ENCODE measurements at regions not wholly inside any gene's neighbourhood (a gene's known extent, or its start where the extent isn't known, plus 50 kb on each side); places are given as distances from the start of the nearest gene placed in this dataset.
"Not testable (repeated sequence)": the region's sequence is repeated elsewhere in the genome, so short reads cannot be mapped to it uniquely, and the experiment has no call there.

DNA sequence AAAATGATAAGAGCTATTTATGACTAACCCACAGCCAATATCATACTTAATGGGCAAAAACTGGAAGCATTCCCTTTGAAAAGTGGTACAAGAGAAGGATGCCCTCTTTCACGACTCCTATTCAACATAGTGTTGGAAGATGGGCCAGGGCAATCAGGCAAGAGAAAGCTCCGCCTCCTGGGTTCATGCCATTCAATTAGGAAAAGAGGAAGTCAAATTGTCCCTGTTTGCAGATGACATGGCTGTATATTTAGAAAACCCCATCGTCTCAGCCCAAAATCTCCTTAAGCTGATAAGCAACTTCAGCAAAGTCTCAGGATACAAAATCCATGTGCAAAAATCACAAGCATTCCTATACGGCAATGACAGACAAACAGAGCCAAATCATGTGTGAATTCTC is 86.4 kb upstream of the TERB2 start:
- H3K36me3 ChIP-seq (ENCODE audit: insufficient read depth, low read length); H3K27ac ChIP-seq (ENCODE audit: low read depth, low read length); H2AFZ ChIP-seq (ENCODE audit: low read length, unreplicated experiment); H3K4me1 ChIP-seq (ENCODE audit: control insufficient read depth, insufficient read depth, low read length, unreplicated experiment); H3K79me2 ChIP-seq (ENCODE audit: control insufficient read depth, insufficient read depth, low read length, unreplicated experiment); H3K4me3 ChIP-seq (ENCODE audit: low read depth, low read length): not testable (repeated sequence)
- H3K27me3 ChIP-seq (ENCODE audit: insufficient read depth, low read length): peaks cover 18% of the 10 kb centered on the region

DNA sequence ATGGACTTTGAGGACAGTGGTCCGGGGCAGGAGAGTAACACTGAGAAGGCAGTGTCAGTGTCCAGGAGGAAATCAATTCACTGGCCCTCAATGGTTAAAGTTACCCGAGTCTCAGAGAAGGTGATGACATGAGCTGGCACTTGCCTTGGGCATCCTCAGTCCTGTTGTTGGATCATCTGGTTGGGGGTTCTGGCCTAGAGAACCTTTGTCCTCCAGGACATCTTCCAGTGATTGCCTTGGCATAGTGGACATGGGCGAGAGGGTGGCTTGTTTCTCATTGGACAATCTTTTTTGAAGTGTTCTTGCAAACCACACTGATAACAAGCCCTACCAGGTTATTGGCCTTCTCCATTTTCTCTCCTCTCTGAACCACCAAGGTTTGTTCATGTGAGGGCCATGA is 83.4 kb upstream of the TERB2 start:
- Histone ChIP-seq H3K4me3 (ENCODE audit: low read depth, low read length) (no peak overlapping the region), H2AFZ (ENCODE audit: low read length, unreplicated experiment) (no peak overlapping the region), H3K4me1 (ENCODE audit: control insufficient read depth, insufficient read depth, low read length, unreplicated experiment) (no peaks in the 10 kb centered on the region), H3K36me3 (ENCODE audit: insufficient read depth, low read length) (no peaks in the 10 kb centered on the region), H3K27ac (ENCODE audit: low read depth, low read length) (no peak overlapping the region), H3K79me2 (ENCODE audit: control insufficient read depth, insufficient read depth, low read length, unreplicated experiment) (no peaks in the 10 kb centered on the region), H3K27me3 (ENCODE audit: insufficient read depth, low read length) (peaks cover 17% of the 10 kb centered on the region)

DNA sequence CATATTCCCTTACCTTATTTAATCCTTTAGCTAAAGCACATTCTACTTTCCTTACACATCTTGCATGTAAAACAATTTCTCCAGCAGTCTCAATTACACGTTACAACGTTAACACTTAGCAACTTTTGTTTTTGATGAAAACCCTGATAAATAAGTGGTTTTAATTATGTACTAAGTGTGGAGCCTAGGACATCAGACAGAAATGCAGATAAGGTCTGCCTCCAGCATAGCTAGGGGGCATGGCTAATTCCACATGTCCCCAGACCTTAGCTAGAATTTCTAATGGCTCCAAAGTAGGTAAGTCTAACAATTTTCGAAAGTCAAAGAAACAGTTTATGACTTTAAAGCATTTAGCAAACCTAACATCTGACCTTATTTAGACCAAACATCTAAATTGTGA is 77.4 kb upstream of the TERB2 start:
- no peaks in the 10 kb centered on the region for H3K36me3 ChIP-seq (ENCODE audit: insufficient read depth, low read length)
- H3K27ac ChIP-seq (ENCODE audit: low read depth, low read length): no peak overlapping the region
- no peak overlapping the region for H2AFZ ChIP-seq (ENCODE audit: low read length, unreplicated experiment)
- H3K27me3 ChIP-seq (ENCODE audit: insufficient read depth, low read length): peaks cover 20% of the 10 kb centered on the region; the same call in 1 of the 2 replicates
- H3K79me2 ChIP-seq (ENCODE audit: control insufficient read depth, insufficient read depth, low read length, unreplicated experiment): no peaks in the 10 kb centered on the region
- no peak overlapping the region for H3K4me3 ChIP-seq (ENCODE audit: low read depth, low read length)
- H3K4me1 ChIP-seq (ENCODE audit: control insufficient read depth, insufficient read depth, low read length, unreplicated experiment): peaks cover 6% of the 10 kb centered on the region

DNA sequence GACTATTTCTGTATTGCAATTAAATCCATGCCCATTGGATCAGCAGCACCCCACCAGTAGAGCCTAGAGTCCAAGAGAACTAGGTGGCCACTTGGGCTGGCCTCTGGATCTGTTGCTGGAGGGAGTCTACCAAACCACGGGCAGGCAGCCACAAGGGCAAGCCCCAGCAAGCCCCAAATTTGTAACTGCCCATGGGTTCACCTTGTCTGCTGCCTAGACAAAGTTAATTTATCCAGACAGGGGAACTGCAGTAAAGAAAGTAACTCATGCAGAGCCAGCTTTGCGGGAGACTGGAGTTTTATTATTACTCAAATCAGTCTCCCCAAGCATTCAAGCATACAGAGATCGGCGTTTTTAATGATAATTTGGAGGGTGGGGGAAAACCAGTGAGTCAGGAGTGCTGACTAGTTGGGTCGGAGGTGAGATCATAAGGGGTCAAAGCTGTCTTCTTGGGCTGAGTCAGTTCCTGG is 74.0 kb upstream of the TERB2 start:
- Histone ChIP-seq H2AFZ (ENCODE audit: low read length, unreplicated experiment) (no peak overlapping the region), H3K27ac (ENCODE audit: low read depth, low read length) (no peak overlapping the region), H3K79me2 (ENCODE audit: control insufficient read depth, insufficient read depth, low read length, unreplicated experiment) (no peaks in the 10 kb centered on the region), H3K4me1 (ENCODE audit: control insufficient read depth, insufficient read depth, low read length, unreplicated experiment) (peaks cover 6% of the 10 kb centered on the region), H3K27me3 (ENCODE audit: insufficient read depth, low read length) (peaks cover 10% of the 10 kb centered on the region; the same call in 1 of the 2 replicates), H3K4me3 (ENCODE audit: low read depth, low read length) (no peak overlapping the region), H3K36me3 (ENCODE audit: insufficient read depth, low read length) (no peaks in the 10 kb centered on the region)

DNA sequence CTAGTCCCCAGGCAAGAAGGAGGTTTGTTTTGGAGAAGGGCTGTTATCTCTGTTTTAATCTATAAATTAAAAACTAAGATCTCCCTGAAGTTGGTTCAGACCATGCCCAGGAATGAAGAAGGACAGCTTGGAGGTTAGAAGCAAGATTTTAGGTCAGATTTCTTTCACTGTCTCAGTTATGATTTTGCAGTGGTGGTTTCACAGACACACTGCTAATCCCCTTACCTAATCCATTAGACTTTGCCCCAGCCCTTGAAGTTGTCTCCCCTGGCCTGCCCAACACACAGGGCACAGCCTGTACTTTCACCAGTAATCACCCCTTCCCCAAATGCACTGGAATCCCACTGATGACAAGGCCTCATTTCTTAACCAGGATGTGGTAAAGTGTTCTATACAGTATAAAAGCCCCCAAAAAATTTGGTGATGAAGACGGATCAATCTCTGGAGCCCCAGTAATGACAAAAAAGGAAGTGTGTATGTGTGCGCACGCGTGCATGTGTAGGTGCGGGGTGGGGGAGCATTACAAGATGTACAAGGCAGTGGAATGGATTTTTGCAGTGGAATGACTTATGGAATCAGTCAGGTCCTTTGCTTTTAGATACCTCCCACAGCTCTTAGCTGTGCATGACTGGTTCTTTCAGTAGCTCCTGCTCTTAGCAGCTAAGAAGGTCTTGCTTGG is 73.1 kb upstream of the TERB2 start:
- Histone ChIP-seq H3K27me3 (ENCODE audit: insufficient read depth, low read length) (peaks cover 10% of the 10 kb centered on the region; the same call in 1 of the 2 replicates), H3K36me3 (ENCODE audit: insufficient read depth, low read length) (no peaks in the 10 kb centered on the region), H3K27ac (ENCODE audit: low read depth, low read length) (no peak overlapping the region), H2AFZ (ENCODE audit: low read length, unreplicated experiment) (no peak overlapping the region), H3K4me1 (ENCODE audit: control insufficient read depth, insufficient read depth, low read length, unreplicated experiment) (peaks cover 6% of the 10 kb centered on the region), H3K79me2 (ENCODE audit: control insufficient read depth, insufficient read depth, low read length, unreplicated experiment) (no peaks in the 10 kb centered on the region), H3K4me3 (ENCODE audit: low read depth, low read length) (no peak overlapping the region)

DNA sequence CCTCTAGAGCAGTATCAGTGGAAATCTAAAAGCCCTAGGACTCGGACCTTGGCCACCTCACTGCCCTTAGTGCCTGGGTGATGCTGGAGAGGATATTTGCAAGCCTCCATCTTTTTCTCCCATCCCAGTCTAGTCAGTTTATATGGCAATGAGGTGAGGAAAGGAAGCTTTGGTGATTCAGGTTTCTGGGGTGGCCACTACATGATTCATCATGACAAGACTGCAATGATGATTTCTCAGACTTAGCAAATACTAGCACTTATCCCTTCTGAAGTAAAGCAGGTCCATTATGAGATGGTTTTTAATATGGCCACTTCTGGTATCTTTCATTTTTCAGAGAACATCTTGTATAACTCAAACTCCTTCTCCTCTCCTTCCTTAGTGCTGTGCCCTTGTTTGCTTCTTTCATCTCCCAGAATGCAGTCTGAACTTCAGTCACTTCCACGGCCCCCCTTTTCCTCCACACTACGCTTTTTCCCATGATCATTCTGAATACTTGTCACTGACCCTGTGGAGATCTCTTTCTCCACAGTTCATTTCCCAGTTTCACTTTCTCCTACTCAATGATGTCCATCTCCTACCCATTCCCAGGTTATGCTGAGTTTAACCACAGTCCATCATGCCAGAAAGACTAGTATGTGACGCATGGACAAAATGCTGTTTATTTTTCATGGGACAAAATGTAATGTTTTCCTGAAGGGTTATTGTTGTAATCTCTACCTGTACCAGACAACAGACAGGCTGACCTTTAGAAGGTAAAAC is 57.4 kb upstream of the TERB2 start:
- H2AFZ ChIP-seq (ENCODE audit: low read length, unreplicated experiment); H3K36me3 ChIP-seq (ENCODE audit: insufficient read depth, low read length); H3K79me2 ChIP-seq (ENCODE audit: control insufficient read depth, insufficient read depth, low read length, unreplicated experiment); H3K4me3 ChIP-seq (ENCODE audit: low read depth, low read length); H3K27ac ChIP-seq (ENCODE audit: low read depth, low read length); H3K27me3 ChIP-seq (ENCODE audit: insufficient read depth, low read length); H3K4me1 ChIP-seq (ENCODE audit: control insufficient read depth, insufficient read depth, low read length, unreplicated experiment): not testable (repeated sequence)

DNA sequence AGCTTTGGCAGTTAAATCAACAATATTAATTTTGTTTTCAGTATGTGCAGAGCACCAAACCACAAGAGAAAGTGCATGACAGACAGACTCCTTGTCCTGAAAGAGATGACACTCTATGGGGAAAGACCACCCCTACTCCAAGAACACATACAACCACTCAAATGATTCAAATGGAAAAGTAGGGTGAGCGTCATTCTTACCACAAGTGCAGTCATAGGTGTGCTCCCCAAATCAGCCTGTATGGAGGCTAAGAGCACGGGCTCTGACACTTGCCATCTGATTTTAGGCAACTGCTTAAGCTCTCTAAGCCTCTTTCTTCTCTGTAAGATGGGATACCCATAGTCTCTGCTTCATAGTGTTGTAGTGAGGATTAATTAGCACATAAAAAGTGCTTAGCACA is 56.7 kb upstream of the TERB2 start:
- not testable (repeated sequence) for H2AFZ ChIP-seq (ENCODE audit: low read length, unreplicated experiment); H3K4me1 ChIP-seq (ENCODE audit: control insufficient read depth, insufficient read depth, low read length, unreplicated experiment); H3K4me3 ChIP-seq (ENCODE audit: low read depth, low read length); H3K27me3 ChIP-seq (ENCODE audit: insufficient read depth, low read length); H3K36me3 ChIP-seq (ENCODE audit: insufficient read depth, low read length); H3K79me2 ChIP-seq (ENCODE audit: control insufficient read depth, insufficient read depth, low read length, unreplicated experiment); H3K27ac ChIP-seq (ENCODE audit: low read depth, low read length)

DNA sequence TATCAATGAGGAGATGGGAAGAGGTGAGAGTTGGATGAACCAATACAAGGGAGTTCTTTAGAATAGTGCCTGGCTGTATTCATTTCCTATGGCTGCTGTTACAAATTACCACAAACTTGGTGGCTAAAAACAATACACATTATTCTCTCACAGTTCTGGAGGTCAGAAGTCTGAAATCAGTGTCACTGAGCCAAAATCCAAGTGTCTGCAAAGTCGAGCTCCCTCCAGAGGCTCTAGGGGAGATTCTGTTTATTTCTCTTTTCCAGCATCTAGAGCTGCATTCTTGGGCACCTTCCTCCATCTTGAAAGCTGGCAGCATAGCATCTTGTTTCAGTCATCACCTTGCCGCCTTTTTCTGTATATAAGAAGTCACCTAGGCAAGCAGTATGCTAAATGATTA is 55.7 kb upstream of the TERB2 start:
- not testable (repeated sequence) for H3K27ac ChIP-seq (ENCODE audit: low read depth, low read length); H3K36me3 ChIP-seq (ENCODE audit: insufficient read depth, low read length); H3K27me3 ChIP-seq (ENCODE audit: insufficient read depth, low read length); H3K4me1 ChIP-seq (ENCODE audit: control insufficient read depth, insufficient read depth, low read length, unreplicated experiment); H2AFZ ChIP-seq (ENCODE audit: low read length, unreplicated experiment); H3K79me2 ChIP-seq (ENCODE audit: control insufficient read depth, insufficient read depth, low read length, unreplicated experiment); H3K4me3 ChIP-seq (ENCODE audit: low read depth, low read length)

DNA sequence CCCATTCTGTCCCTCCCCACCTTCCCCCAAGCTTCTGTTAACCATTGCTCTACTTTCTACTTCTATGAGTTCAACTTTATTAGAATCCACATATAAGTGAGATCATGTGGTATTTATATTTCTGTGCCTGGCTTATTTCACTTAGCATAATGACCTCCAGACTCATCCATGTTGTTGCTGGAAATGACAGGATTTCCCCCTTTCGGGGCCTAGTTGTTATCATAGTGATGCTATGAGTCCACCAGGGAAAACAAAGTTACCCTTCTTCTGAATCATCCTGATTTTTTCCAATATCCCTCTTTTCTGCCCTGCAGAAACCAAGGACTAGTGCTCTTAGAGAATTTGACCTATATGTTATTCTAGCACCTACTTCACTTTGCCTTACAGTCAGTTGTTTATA is 53.2 kb upstream of the TERB2 start:
- not testable (repeated sequence) for H3K79me2 ChIP-seq (ENCODE audit: control insufficient read depth, insufficient read depth, low read length, unreplicated experiment); H3K4me1 ChIP-seq (ENCODE audit: control insufficient read depth, insufficient read depth, low read length, unreplicated experiment); H3K27me3 ChIP-seq (ENCODE audit: insufficient read depth, low read length); H3K36me3 ChIP-seq (ENCODE audit: insufficient read depth, low read length); H3K27ac ChIP-seq (ENCODE audit: low read depth, low read length); H3K4me3 ChIP-seq (ENCODE audit: low read depth, low read length); H2AFZ ChIP-seq (ENCODE audit: low read length, unreplicated experiment)

DNA sequence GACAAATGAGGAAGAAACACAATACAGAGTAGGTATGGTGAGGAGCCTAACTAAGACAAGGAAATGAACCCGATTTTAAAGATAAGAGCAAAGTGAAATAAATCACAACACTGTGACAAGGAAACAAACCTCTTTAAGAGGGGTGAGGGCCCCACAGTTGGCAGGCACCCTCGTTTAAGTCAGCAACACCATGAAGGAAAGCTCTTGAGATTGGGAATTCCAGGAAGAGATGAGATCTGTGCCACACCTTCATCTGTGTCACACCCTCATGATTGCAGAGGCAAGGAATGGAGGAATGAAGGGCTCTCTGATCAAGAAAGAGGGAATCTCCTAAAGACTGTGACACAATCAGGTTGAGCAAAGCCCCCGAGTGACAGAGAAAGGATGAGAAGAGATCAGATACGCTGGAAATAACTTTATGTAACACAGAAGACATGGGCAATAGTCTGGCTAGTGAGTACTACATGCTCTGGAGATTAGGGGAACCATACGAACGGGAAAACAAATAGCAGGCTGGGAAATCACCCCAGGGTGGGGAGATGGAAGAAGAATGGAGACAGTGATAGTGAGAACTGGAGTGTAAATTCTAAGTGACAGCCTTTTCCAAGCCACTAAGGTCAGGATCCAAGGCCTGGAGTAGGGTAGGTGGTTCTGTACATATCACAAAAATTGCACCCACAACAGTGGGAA is 51.7 kb upstream of the TERB2 start:
- not testable (repeated sequence) for H3K4me1 ChIP-seq (ENCODE audit: control insufficient read depth, insufficient read depth, low read length, unreplicated experiment); H3K27ac ChIP-seq (ENCODE audit: low read depth, low read length); H3K27me3 ChIP-seq (ENCODE audit: insufficient read depth, low read length); H2AFZ ChIP-seq (ENCODE audit: low read length, unreplicated experiment); H3K79me2 ChIP-seq (ENCODE audit: control insufficient read depth, insufficient read depth, low read length, unreplicated experiment); H3K4me3 ChIP-seq (ENCODE audit: low read depth, low read length); H3K36me3 ChIP-seq (ENCODE audit: insufficient read depth, low read length)
